AG20443 (cell line): ENCODE measurements at regions not wholly inside any gene's neighbourhood (a gene's known extent, or its start where the extent isn't known, plus 50 kb on each side); places are given as distances from the start of the nearest gene placed in this dataset.
"Not testable (repeated sequence)": the region's sequence is repeated elsewhere in the genome, so short reads cannot be mapped to it uniquely, and the experiment has no call there.

Experiments used
- DNase-seq: peaks from one replicate; pipeline ENCODE4 v3.0.0; 2012; ENCODE audit warnings: low spot score, mixed read lengths

DNA sequence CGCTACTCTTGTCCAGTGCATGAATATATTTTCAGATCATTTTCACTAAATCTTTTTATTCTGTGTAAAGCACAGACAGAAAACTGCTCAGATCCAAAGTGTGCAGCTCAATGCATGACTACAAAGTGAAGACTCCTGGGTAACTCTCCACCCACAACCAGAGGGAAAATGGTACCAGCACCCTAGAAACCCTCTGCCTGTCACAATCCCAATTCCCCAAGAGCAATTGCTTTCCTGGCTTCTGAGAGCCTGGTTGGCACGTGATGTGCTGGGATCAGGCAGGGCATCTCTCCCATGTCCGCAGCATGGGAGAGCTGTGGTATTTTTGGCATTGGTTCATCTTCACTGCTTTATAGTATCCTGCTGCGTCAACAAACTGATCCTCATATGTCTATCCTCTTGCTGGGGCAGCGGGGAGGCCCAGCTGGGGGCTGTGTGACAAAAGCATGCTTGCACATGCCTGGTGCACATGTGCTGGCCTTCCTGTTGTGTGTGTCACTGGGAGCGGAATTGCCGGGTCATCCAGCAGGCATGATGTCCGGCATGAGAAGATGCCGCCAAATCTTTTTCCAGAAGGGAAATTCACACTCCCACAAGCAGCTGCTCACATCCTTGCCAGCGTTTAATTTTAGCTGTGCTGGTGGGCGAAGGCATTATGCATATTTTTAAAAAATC lies 278.9 kb upstream of the FOXF1 start:
- DNase-seq = no peak

DNA sequence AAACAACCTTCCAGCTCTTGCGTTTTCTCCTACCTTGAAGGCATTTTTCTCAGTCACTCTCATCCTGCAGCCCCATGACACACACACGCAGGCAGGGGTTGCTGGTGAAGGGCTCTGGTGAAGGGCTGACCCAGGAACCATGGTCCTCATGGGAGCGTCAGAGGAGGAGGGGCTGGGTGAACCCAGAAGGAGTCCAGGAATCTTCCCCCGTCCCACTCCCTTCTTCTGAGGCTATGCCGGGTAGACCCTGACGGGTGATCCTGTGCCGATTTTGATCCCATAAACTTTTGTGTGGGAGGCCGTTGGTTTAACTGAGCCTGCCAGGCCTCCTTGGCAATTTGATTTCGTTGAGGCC lies 278.4 kb upstream of the FOXF1 start:
- DNase-seq = no peak

DNA sequence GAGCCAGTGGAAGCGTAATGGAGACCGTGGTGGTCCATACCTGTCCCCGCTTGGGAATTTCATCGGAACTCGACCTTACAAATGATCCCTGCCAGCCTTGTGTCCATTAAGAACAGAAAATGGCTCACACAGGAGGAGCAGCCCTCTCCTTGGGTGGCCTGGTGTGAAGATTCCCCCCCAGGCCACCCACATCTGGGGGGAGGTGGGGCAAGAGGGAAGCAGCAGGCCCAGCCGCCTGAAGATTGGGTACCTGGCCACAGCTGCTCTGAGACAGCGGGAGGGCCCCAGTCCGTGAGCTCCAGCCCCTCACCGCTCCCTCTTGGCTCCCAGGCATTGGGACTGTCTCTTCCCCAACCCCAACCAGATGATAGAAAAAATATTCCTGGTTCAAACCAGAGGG lies 277.8 kb upstream of the FOXF1 start:
- no peak for DNase-seq

DNA sequence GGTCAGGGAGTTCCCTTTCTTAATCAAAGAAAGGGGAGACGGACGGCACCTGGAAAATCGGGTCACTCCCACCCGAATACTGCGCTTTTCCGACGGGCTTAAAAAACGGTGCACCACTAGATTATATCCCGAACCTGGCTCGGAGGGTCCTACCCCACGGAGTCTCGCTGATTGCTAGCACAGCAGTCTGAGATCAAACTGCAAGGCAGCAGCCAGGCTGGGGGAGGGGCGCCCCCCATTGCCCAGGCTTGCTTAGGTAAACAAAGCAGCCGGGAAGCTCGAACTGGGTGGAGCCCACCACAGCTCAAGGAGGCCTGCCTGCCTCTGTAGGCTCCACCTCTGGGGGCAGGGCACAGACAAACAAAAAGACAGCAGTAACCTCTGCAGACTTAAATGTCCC lies 276.8 kb upstream of the FOXF1 start:
- not testable (repeated sequence) for DNase-seq

DNA sequence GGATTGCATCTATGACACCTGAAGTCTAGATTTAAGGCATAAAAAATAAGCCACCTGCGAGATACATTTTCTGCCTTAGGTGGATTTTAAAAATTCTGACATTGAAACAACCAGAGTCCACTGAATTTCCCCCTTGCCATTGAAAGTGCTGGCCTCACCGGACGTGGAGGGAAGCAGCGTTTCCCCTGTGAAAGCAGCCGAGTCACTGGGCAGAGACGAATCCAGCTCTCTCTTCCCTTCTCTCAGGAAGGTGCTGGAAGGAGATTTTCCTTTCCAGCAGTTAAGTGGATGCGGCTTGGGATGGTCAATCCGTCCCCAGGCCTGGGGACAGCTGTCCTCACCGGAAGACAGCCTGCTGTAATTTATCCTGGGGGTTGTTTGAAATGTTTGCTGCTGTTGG lies 270.9 kb upstream of the FOXF1 start:
- DNase-seq = no peak

DNA sequence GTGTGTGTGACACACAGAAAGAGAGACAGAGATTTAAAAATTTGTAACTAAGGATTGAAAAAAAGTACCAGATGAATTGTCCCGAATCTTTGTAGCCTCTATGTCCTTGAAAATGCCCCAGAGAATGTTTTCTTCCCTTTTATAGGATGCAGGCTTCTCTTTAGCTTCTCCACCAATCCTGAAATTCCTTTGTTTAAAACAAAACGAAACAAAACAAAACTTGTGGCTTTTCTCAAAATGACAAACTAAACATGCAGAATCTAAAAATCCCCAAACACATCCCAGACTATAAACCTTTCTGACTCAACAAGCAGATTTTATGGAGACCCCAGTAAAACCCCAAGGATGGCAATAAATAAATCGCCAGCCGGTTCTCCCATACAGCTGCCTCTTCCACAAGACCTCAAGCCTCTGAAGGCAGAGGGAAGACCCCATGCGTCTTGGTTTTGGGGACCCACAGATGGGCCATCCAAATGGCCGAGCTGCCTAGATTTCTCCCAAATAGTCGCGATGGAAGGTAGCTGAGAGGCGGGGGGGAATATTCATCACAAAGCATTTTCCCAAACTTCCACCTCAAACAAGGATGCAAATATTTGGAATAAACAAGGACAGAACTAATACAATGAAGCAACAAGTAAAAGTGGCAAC lies 269.5 kb upstream of the FOXF1 start:
- no peak for DNase-seq

DNA sequence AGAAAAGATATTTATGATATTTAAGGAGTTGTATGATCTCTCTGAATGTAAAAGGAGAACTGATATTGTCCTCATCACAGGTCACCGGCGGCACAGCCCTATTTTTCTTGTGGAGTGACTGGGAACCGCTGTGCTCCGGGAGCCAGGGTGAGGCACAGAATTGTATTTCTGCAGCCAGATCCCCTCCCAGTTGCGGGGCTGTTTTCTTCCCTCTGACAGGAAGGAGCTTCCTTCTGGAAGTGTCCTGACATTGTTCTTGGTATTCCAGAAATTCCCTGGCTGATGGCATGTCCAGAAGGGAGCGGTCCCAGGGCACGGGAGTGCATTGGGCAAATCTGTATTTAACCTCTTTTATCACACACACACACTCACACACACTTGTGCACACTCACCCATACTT lies 268.6 kb upstream of the FOXF1 start:
- no peak for DNase-seq

DNA sequence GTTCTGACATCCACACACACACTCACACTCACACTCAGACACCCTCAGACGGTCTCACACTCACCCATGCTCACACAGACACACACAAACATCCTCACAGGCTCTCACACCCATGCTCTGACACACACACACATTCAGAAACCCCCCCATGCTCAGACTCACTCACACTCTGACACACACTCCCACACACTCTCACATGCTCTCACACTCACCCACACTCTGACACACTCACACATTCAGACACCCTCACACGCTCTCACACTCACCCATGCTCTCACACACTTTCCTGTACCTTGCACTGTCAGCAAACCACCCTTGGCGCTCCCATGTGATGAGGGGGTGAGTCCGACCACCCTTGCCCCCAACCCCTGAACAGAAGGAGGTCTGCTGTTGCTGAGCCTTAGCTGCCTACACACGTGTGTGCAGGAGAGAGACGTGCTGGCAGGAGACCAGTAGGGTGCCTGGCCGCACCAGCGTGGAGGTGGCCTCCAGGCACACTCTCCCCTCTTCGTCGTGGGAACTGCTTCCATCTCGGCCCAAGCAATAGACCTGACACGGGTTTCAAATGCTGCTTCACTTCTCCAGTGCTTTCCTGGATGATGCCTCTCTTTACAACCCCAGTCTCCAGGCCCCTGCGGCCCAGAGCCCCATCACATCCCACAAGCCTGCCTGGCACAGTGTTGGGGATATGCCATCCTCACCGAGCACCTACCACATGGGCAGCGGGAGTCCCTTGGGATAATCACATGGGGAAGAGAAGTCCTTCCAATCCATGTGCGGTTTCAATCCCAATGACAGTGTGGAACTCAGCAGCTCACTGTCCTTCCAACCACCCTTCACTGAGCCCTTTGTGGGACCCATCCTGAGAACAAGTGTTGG lies 267.8 kb upstream of the FOXF1 start:
- DNase-seq = no peak

DNA sequence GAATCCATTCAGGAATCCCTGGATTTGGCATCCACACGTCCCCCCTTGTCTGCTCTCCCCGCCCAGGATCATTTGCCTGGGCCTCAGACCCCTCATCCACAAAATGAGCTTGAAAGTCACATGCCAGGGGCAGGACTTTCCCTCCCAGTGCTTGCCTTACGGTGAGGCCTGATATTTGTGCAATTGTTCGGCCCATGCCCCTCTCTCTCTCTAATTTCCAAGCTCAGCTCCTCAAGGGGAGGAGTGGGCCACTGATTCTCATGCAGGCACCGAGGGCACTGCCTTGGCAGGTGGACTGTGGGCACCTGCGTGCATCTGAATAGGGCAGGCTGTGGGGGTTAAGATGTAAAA lies 267.2 kb upstream of the FOXF1 start:
- DNase-seq = no peak

DNA sequence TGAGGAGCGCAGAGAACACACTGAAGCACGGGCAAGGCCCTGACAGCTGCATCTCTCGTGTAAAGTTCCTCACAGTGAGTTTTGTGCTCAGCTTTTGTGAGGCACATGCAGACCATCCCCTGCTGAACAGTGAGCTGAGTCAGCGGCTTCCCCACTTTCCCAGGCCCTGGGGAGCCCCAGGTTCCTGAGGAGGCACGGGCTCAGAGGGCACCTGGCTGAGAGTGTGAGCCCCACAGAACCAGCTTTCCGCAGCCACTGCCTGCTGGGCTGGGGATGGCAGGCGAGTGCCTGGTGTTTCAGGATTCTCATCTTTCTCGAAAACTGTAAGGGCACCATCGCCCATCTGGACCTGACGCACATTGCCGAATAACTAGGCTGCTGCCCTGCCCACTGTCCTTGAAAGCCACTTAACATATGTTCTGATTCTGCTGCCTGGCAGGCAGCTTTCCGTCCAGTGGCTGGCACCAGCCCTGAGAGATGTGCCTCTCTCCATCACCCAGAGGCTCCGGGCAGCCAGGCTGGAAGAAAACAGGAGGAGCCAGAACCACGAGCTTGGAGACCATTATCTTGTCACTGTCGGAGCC lies 266.7 kb upstream of the FOXF1 start:
- DNase-seq = no peak

DNA sequence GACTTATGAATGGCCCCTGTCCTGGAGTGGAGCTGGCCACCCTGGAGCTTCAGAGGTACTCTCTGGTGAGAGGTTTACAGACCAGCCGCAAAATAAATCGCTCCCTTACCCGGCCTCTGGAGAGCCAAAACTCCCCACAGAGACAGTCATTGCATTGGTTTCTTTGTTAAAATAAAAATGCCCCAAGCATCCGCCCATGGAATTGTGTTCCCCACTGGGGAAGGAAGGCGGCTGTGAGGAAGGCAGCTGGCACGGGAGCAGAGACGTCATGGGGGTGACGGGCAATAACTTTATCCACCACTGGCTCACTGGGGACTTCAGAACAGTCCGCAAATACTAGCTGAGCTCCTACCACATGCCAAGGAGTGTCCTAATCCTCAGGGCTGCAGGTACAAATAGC lies 266.2 kb upstream of the FOXF1 start:
- DNase-seq = no peak

DNA sequence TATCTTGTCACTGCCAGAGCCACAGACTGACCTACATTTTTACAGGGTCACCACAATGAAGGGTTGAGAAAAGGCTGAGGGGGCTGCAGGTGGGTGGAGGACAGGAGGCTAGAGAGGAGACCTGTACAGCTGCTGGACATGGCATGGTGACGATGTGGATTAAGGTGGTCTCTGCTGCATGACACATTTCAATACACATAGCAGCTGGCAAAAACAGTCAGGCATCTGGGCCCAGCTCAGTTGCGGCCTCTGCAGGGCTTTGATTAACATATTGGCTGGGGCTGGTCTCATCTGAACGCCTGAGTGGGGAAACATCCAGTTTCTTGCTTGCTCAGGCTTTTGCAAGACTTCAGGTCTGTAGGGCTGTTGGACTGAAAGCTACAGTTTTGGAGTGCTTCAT lies 265.4 kb upstream of the FOXF1 start:
- no peak for DNase-seq

DNA sequence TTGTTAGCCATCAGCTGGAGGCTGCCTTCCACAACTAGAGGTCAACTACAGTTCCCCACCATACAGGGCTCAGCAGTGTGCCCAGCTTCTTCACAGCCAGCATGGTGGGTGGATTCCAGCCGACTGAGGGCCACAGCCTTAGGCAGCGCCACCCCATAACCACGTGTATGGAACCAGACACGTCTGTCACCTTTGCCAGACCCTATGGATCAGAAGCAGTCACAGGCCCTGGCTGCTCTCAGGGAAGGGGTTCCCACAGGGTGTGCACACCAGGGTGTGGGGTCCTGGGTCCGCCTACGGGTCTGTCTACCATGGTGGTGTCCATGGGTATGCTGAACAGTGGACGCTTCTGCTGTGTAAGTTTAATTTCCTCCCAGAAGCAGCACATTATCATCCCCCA lies 265.0 kb upstream of the FOXF1 start:
- no peak for DNase-seq

DNA sequence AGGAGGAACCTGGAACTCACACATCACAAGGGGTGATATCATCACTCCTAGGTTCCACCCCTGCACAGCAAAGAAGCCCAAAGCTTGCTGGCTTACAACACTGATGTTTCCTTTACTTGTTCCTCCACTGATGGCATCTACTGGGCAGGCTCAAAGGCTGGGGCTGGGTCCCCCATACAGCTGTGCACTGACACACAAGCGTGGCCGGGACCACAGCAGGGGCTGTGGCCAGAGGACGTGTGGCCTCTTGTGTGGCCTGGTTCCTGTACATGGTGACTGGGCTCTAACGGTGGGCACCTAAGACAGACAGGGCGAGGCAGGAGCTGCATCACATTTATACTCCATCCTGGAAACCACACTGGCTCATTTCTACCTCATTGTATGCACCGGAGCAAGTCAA lies 264.4 kb upstream of the FOXF1 start:
- no peak for DNase-seq

DNA sequence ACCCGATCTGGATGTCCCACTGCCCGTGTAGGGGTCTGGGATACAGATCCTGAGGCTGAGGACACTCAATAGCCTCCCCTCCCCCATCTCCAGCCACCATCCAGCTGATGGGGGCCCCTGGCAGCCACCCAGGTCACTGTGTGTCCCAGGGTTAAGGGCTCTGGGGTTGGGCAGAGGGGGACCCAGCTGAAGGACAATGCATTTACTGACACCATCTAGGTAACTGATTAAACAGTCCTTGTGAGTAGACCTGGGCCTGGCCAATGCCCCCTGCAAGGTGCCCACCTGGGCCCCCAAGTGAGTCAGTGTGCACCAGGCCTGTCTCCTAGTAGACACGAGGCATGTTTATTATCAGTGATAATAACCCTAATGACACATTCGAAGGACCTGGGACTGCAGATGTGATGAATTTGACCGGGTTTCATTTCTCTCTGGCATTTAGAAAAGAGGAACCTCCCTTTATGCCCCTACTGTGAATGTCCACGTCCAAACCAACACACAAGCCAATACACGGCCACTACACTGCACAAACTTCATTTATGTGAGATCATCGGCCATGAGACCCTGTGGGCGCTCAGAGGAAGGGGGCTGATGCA lies 261.9 kb upstream of the FOXF1 start:
- no peak for DNase-seq

DNA sequence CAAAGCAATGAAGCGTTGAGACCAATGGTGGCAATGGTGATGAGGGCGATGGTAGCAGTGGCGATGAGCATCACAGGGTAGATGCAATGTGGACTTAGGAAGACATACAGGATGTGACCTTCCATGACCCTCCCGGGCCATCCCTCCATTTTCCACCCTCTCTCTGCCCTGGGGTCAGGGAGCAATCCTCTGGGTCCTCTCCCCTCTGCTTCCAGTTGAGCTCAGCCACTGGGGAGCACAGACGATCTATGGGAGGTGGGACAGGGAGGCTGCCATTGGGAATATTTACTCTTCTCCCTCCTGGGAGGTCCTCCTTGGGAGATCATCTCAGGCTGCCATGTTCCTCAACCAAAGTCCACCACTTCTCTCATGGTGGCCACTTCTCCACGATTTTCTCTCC lies 260.7 kb upstream of the FOXF1 start:
- no peak for DNase-seq

DNA sequence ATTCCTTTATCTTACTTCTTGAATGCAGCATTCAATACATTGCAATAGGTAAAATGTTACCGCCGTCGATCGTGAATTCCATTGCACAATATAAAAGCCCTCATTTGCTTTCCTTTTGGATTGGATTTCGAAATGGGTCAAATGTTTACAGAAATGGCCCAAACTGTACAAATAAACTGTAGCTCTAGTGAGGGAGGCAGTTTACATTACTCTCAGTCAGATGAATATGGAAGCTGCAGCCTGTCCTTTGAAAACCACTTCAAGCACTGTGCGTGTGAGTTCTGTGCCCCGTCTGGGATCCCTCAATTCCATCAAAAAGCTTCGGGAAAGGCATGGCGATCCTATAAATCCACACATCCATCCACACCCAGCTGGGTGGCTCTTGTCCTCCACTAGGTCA lies 258.6 kb upstream of the FOXF1 start:
- DNase-seq = no peak

DNA sequence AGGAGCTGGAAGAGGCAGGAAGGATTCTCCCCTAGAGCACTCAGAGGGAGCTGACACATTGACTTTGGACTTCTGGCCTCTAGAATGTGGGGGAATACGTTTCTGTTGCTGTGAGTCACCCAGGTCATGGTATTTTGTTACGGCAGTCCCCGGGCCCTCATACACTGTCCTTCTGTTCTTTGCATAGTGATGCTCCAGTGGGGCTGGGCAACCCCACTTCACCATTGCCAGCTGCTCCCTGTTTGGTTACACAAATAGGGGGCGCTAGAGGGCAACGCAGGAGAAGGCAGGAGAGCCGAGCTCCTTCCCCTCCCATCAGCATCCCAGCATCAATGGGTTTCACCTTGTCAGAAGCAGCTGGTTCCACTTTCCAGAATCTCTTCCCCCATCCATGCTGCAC lies 257.7 kb upstream of the FOXF1 start:
- peak; percentile 58 for DNase-seq

DNA sequence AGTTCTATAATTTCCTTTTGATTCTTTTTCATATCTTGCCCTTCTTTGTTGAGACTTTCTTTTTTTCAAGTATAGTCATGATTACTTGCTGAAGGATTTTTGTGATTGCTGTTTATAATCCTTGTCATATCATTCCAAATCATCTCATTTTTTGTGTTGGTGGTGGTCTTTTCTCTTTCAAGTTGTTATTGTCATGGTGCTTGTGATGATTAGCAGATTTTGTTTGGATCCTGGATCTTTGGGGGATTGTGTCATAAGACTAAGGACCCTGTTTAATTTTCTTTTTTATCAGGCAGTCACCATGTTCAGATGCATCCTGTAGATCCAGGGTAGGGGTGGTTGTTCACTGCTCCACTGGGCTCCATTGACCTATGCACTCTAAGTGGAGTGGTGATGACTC lies 254.4 kb upstream of the FOXF1 start:
- no peak for DNase-seq

DNA sequence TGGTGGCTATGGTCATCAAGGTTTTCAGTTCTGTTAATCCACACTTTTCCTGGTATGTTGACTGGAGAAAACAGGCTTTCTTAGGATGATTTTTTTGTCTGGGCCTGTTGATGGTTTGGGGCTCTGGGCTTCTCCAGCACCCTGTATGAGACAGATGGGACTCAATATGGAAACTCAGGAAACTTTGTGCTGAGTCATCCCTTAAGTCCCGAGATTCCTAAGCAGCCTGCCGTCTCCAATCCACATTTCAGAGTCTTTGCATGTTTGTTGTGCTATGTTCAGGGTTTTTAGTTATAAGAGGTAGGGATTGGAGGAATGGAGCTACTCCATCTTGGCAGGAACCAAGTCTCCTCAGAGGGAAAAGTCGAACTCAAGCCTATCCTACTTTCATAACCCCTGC lies 253.3 kb upstream of the FOXF1 start:
- DNase-seq = no peak

DNA sequence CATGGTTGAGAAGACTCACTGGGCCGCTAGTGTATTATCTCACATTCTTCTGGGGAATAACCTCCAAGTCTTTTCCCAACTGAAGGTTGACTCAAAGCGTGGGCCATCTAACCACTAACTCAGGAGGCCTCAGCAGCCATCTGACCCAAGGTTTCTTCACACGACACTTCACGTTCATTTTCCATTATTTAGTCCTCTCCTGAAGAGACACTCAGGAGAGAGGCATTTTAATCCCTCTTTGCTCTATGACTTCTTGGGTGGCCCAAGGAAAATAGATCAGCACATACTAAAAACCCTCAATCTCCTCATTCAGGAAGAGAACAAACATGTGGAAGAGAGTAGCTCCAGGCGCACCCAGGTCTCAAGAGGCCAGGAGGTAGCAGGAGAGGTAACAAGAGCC lies 252.8 kb upstream of the FOXF1 start:
- DNase-seq = no peak

DNA sequence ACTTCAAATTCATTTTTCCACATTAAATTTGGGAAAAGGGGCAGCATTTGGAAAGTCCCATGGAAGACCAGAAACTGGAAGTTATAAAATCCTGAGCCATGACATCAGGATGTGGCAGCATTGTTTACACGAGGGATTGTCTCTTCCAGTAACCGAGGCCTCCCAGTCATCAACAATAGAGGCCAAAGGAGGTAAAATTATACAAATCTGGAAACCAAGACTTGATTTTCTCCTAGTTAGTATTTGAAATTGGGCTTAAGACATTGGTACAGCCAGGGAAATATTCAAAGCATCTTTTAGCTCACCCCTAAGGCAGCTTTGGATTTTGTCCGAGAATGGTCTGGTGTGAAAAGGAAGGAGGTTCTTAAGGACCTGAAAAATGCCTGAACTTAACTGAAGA lies 251.6 kb upstream of the FOXF1 start:
- DNase-seq = no peak

DNA sequence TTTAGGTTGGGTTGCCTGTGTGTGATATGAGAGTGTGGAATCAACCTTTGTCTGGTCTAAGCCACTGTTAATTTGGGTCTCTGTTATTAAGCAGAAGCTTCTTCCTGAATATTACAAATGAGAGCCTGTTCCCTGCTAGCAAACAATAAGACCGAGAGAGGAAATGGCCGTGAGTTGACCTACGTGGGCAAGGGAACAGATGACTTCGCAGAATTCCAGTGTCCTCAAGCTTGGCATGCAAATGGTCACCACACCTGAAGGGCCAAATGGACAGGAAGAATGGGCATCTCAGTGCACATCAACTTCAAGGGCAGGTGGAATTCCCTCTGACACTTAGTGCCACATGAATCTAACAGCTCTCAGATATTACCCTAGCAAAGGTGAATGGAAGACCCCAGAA lies 250.8 kb upstream of the FOXF1 start:
- DNase-seq = no peak
